NT2/D1 (cell line): ENCODE measurements at regions not wholly inside any gene's neighbourhood (a gene's known extent, or its start where the extent isn't known, plus 50 kb on each side); places are given as distances from the start of the nearest gene placed in this dataset.

Experiments used
- YY1 ChIP-seq: IDR thresholded peaks from 2 replicates; pipeline ENCODE4 v1.6.1; 2011; ENCODE audit not compliant: insufficient read length, insufficient read depth
- ZNF274 ChIP-seq: IDR thresholded peaks from 2 replicates; pipeline ENCODE4 v1.6.1; 2011; ENCODE audit warnings: mild to moderate bottlenecking, low read depth, low read length

DNA sequence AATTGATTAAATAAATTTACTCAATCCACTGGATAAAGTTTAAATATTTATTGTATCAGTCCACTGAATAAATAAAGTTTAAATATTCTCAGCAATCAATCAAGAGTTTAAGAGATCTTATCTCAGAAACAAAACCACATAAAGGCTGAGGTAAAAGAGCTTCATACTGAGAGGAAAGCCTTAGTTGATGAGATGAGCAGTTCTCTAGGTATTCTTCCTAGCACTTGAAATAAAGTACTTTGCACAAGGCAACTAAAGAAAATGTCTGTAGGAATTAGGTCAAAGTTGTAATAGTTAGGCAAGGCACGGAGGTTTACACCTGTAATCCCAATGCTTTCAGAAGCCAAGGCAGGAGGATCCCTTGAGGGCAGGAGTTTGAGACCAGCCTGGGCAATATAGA lies 63.5 kb downstream of the UCHL1 start:
- TF ChIP-seq ZNF274: no peak
- TF ChIP-seq YY1: no peak
